Colonic mucosa (tissue), 4 donors: ENCODE measurements at regions not wholly inside any gene's neighbourhood (a gene's known extent, or its start where the extent isn't known, plus 50 kb on each side); places are given as distances from the start of the nearest gene placed in this dataset.

Experiments
- DNase-seq: peaks from one replicate; pipeline ENCODE4 v3.0.0-alpha.2; 2020
- H3K27ac ChIP-seq: fragments of 200-600 bp; one replicate; pipeline ENCODE4 v1.8.0; 2021
- H3K27me3 ChIP-seq: fragments of 200-600 bp; one replicate; pipeline ENCODE4 v1.8.0; 2021
- H3K36me3 ChIP-seq: fragments of 200-600 bp; one replicate; pipeline ENCODE4 v1.8.0; 2021
- H3K4me1 ChIP-seq: fragments of 200-600 bp; one replicate; pipeline ENCODE4 v1.8.0; 2021; ENCODE audit warnings: mild to moderate bottlenecking
- H3K4me3 ChIP-seq: fragments of 200-600 bp; one replicate; pipeline ENCODE4 v1.8.0; 2021
- H3K9ac ChIP-seq, 2 donors: one replicate each; pipeline ENCODE4 v1.7.0; 2013; ENCODE audit warnings: control low read depth in 2 of 2, low read depth in 2 of 2, low read length in 2 of 2
- H3K9me3 ChIP-seq: fragments of 200-600 bp; one replicate; pipeline ENCODE4 v1.8.0; 2021
- CTCF ChIP-seq: fragments of 200-600 bp; IDR thresholded peaks from one replicate; pipeline ENCODE4 v1.8.0; 2022; ENCODE audit warnings: antibody characterized with exemption, mild to moderate bottlenecking
- intact Hi-C: fragments of 100-400 bp; cut with DNase I; formaldehyde crosslinking; loops from one replicate; pipeline ENCODE4 v1.14.1; 2022
- donor health status: healthy.
- donor health status: DM: no; HTN: no; CAD: no.
- donor health status: DM: no; HTN: no; CAD: no.

GRCh38 chr2:189260361-189260814 lies 80.8 kb upstream of the COL5A2 start:
- no peaks in the 10 kb centered on the region for H3K36me3 ChIP-seq
- H3K9ac ChIP-seq, result no peak overlapping the region
- no peak for DNase-seq
- no peak overlapping the region for H3K4me3 ChIP-seq
- H3K9me3 ChIP-seq, result no peaks in the 10 kb centered on the region
- H3K4me1 ChIP-seq, result no peaks in the 10 kb centered on the region
- intact Hi-C loops, result no loop called here
- no peak for TF ChIP-seq CTCF
- no peaks in the 10 kb centered on the region for H3K27me3 ChIP-seq
- H3K27ac ChIP-seq, result no peak overlapping the region

GRCh38 chr2:189261431-189261841 lies 81.9 kb upstream of the COL5A2 start:
- intact Hi-C loops, result no loop called here
- TF ChIP-seq CTCF, result no peak
- Histone ChIP-seq H3K27ac (no peak overlapping the region), H3K4me3 (no peak overlapping the region), H3K36me3 (no peaks in the 10 kb centered on the region), H3K9me3 (no peaks in the 10 kb centered on the region), H3K4me1 (no peaks in the 10 kb centered on the region), H3K27me3 (no peaks in the 10 kb centered on the region), H3K9ac (no peak overlapping the region)
- no peak for DNase-seq

- intact Hi-C loops, result no loop called here
- TF ChIP-seq CTCF, result no peak
- Histone ChIP-seq H3K4me1 (no peaks in the 10 kb centered on the region), H3K27ac (no peak overlapping the region), H3K9me3 (no peaks in the 10 kb centered on the region), H3K27me3 (no peaks in the 10 kb centered on the region), H3K4me3 (no peak overlapping the region), H3K36me3 (no peaks in the 10 kb centered on the region), H3K9ac (no peak overlapping the region)
- no peak for DNase-seq
Observed at GRCh38 chr2:189261916-189262315, 82.4 kb upstream of the COL5A2 start.

GRCh38 chr2:189265696-189266320 lies 86.2 kb upstream of the COL5A2 start:
- TF ChIP-seq CTCF, result no peak

GRCh38 chr2:189267491-189267890 lies 87.9 kb upstream of the COL5A2 start:
- intact Hi-C loops, result no loop called here
- Histone ChIP-seq H3K36me3 (no peaks in the 10 kb centered on the region), H3K27me3 (no peaks in the 10 kb centered on the region), H3K4me3 (no peak overlapping the region), H3K27ac (no peak overlapping the region), H3K4me1 (no peaks in the 10 kb centered on the region), H3K9me3 (no peaks in the 10 kb centered on the region), H3K9ac (no peak overlapping the region)
- no peak for TF ChIP-seq CTCF
- DNase-seq, result no peak

More at GRCh38 chr2:189265696-189266320, 86.2 kb upstream of the COL5A2 start:
- no peak overlapping the region for H3K27ac ChIP-seq
- no peak overlapping the region for H3K4me3 ChIP-seq
- no peaks in the 10 kb centered on the region for H3K4me1 ChIP-seq
- no peaks in the 10 kb centered on the region for H3K27me3 ChIP-seq
- H3K9me3 ChIP-seq, result no peaks in the 10 kb centered on the region
- H3K36me3 ChIP-seq, result no peaks in the 10 kb centered on the region
- DNase-seq, result no peak
- intact Hi-C loops, result no loop called here
- H3K9ac ChIP-seq, result no peak overlapping the region
